K562 (cell line): ENCODE measurements at regions not wholly inside any gene's neighbourhood (a gene's known extent, or its start where the extent isn't known, plus 50 kb on each side); places are given as distances from the start of the nearest gene placed in this dataset.

Experiments used
- ATAC-seq: fragments of 200-7000 bp; cut with Tn5 transposase; 3 replicates; pipeline ENCODE4 v1.9.1; 2020; ENCODE audit warnings: moderate library complexity
- BruUV-seq: library from RNA; stranded (reverse); fragments of 400-500 nt; replicated peaks from 2 replicates; lab custom pipeline; 2021; lab: Mats Ljungman, UMichigan
- CTCF ChIA-PET: fragments of 300-600 bp; formaldehyde crosslinking; extraction: SDS; loops from one replicate; lab custom pipeline; 2021; ENCODE audit warnings: low intra/inter-chr PET ratio; lab: Yijun Ruan, JAX
- POLR2A ChIA-PET: fragments of 300-600, 350-650 bp; sonication (Branson Sonifier 250); formaldehyde crosslinking; extraction: SDS; loops from one replicate; lab custom pipeline; 2021; ENCODE audit warnings: antibody characterized with exemption, inconsistent platforms; lab: Yijun Ruan, JAX
- DNase-seq, 4 experiments: peaks; one replicate each; pipeline versions ENCODE4 v3.0.0 to v3.0.0-alpha.2; 2011 to 2018; ENCODE audit warnings: low spot score in 3 of 4, mixed read lengths in 3 of 4; ENCODE audit errors: extremely low read depth in 1 of 4
- FAIRE-seq: peaks from 2 replicates; lab custom pipeline; 2011; peaks lifted over from hg19 to GRCh38; lab: Jason Lieb, UNC
- H2AFZ ChIP-seq: 2 replicates; pipeline ENCODE4 v1.6.0; 2011; ENCODE audit warnings: low read depth, low read length, control low read depth, inconsistent platforms
- H3K27ac ChIP-seq: fragments of 200-600 bp; 3 replicates; pipeline ENCODE4 v1.8.0; 2011; ENCODE audit warnings: low read depth, mild to moderate bottlenecking, control low read depth, inconsistent platforms, low read length, moderate library complexity, mixed read lengths; ENCODE audit errors: extremely low read depth
- H3K27me3 ChIP-seq, 2 experiments: fragments of 300-600 bp in 1 of 2; 2 replicates in 1 of 2; 3 replicates in 1 of 2; pipeline versions ENCODE4 v1.6.0 to v1.8.0; 2011; ENCODE audit warnings: inconsistent platforms in 2 of 2, low read length in 2 of 2, mild to moderate bottlenecking in 1 of 2, mixed read lengths in 1 of 2, moderate library complexity in 1 of 2; ENCODE audit not compliant: control insufficient read depth in 2 of 2, insufficient read depth in 2 of 2
- H3K36me3 ChIP-seq: fragments of 300-600 bp; 3 replicates; pipeline ENCODE4 v1.8.0; 2011; ENCODE audit warnings: mild to moderate bottlenecking, low read length, inconsistent platforms; ENCODE audit not compliant: control insufficient read depth, insufficient read depth
- H3K4me1 ChIP-seq, 2 experiments: fragments of 200-600 bp in 1 of 2; replicated peaks in 1 of 2; 2 replicates in 1 of 2; 3 replicates in 1 of 2; pipeline versions ENCODE4 v1.5.1 to v1.8.0; 2011; ENCODE audit warnings: inconsistent platforms in 2 of 2, low read length in 2 of 2, mild to moderate bottlenecking in 1 of 2, mixed read lengths in 1 of 2, moderate library complexity in 1 of 2; ENCODE audit not compliant: control insufficient read depth in 2 of 2, insufficient read depth in 2 of 2
- H3K4me2 ChIP-seq: 2 replicates; pipeline ENCODE4 v1.6.1; 2011; ENCODE audit warnings: low read length, control low read depth, inconsistent platforms, mixed read lengths; ENCODE audit not compliant: insufficient read depth
- H3K4me3 ChIP-seq: fragments of 200-600 bp; sonication (generic), shearing (Covaris generic); 2 replicates; pipeline ENCODE4 v1.5.1; 2016; ENCODE audit warnings: control low read depth, inconsistent platforms
- H3K79me2 ChIP-seq: fragments of 200-600 bp; 3 replicates; pipeline ENCODE4 v1.8.0; 2011; ENCODE audit warnings: low read length, inconsistent platforms; ENCODE audit not compliant: control insufficient read depth, insufficient read depth
- H3K9ac ChIP-seq, 2 experiments: 2 replicates each; pipeline versions ENCODE4 v1.6.0 to v1.6.1; 2011; ENCODE audit warnings: low read depth in 2 of 2, low read length in 2 of 2, control low read depth in 1 of 2, inconsistent platforms in 1 of 2, mild to moderate bottlenecking in 1 of 2, mixed read lengths in 1 of 2; ENCODE audit not compliant: insufficient read depth in 1 of 2
- H3K9me1 ChIP-seq: one replicate; pipeline ENCODE4 v1.6.0; 2011; ENCODE audit warnings: inconsistent platforms, mild to moderate bottlenecking, low read length, moderate library complexity; ENCODE audit not compliant: control insufficient read depth, insufficient read depth
- H3K9me3 ChIP-seq: replicated peaks from 2 replicates; pipeline ENCODE4 v1.5.1; 2011; ENCODE audit warnings: low read depth, low read length, inconsistent platforms; ENCODE audit not compliant: control insufficient read depth, insufficient read depth
- H4K20me1 ChIP-seq: replicated peaks from 2 replicates; pipeline ENCODE4 v1.6.1; 2011; ENCODE audit warnings: low read length, inconsistent platforms, mixed read lengths; ENCODE audit not compliant: control insufficient read depth, insufficient read depth
- ETV1 ChIP-seq: fragments of 450-650 bp; conservative IDR thresholded peaks from 2 replicates; pipeline ENCODE4 v1.6.1; 2016; ENCODE audit warnings: missing genetic modification characterization, control low read depth, low read depth, missing compliant biosample characterization
- GTF2F1 ChIP-seq: IDR thresholded peaks from 2 replicates; pipeline ENCODE4 v1.6.1; 2011; ENCODE audit warnings: low read depth, low read length, improper control_type of control experiment
- NCOA2 ChIP-seq, 2 experiments: fragments of 450-650 bp; IDR thresholded peaks; 2 replicates each; pipeline ENCODE4 v1.6.1; 2018; ENCODE audit warnings: mild to moderate bottlenecking in 2 of 2, moderate library complexity in 1 of 2; ENCODE audit not compliant: partially characterized antibody in 2 of 2
- NUFIP1 ChIP-seq: fragments of 450-650 bp; IDR thresholded peaks from 2 replicates; pipeline ENCODE4 v1.6.1; 2018; ENCODE audit not compliant: partially characterized antibody
- RBM22 ChIP-seq: fragments of 200-400 bp; formaldehyde crosslinking; IDR thresholded peaks from 2 replicates; pipeline ENCODE4 v1.6.1; 2018; ENCODE audit warnings: low read length, low read depth; ENCODE audit not compliant: poor library complexity, severe bottlenecking
- SOX6 ChIP-seq: fragments of 450-650 bp; IDR thresholded peaks from 2 replicates; pipeline ENCODE4 v1.6.1; 2014; ENCODE audit warnings: mild to moderate bottlenecking
- TAF7 ChIP-seq: fragments of 450-650 bp; IDR thresholded peaks from 2 replicates; pipeline ENCODE4 v1.6.1; 2016; ENCODE audit warnings: missing genetic modification characterization, missing compliant biosample characterization
- WGBS: fragments of 100-300 bp; shearing (Covaris generic); methylation state at CpG from one replicate; pipeline ENCODE4 v1.1.6; 2016; ENCODE audit warnings: low coverage, mixed read lengths; ENCODE audit not compliant: insufficient coverage; ENCODE audit errors: missing lambda C conversion rate; 5-methylcytosine and 5-hydroxymethylcytosine counted together
- in situ Hi-C: fragments of 300-500 bp; cut with MboI; formaldehyde crosslinking; loops from 4 replicates; pipeline ENCODE4 v1.15.0; 2018; ENCODE audit warnings: inconsistent platforms, mixed read lengths
- intact Hi-C: fragments of 100-400 bp; cut with micrococcal nuclease; formaldehyde crosslinking; loops from 2 replicates; pipeline ENCODE4 v1.14.2; 2022
- TF ChIP-seq, protein P1 (sequence below): IDR thresholded peaks from 2 replicates; pipeline ENCODE4 v1.6.1; 2014; ENCODE audit warnings: antibody characterized with exemption
- TF ChIP-seq, protein P2 (sequence below): sonication (generic); formaldehyde crosslinking; IDR thresholded peaks from 2 replicates; pipeline ENCODE4 v1.8.0; 2023; ENCODE audit warnings: mild to moderate bottlenecking, missing genetic modification reagents
- TF ChIP-seq, protein P3 (sequence below): fragments of 250-450 bp; sonication (Bioruptor Pico); IDR thresholded peaks from 2 replicates; pipeline ENCODE4 v1.4.0; 2020
- TF ChIP-seq, protein P4 (sequence below), 2 experiments: fragments of 450-650 bp; IDR thresholded peaks; 2 replicates each; pipeline ENCODE4 v1.6.1; 2018; ENCODE audit warnings: mild to moderate bottlenecking in 2 of 2, low read depth in 1 of 2; ENCODE audit not compliant: partially characterized antibody in 2 of 2

DNA sequence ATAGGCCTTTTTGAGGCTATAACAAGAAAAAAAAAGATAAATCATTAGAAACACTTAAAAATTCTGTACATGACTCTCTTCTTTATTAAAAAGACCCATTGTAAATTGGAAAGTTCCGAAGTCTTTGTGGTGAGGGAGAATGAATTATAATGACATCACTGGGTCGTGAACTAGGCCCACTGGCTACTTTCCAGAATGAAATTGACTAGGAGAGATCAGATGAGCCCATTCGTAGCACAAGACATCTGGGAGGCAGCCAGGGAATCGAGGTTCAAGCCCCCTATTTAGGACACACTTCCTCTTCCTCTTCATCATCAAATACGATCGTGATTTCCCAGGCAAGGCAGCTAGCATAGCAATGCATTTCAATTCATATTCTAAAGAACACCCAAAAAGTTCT lies 889.8 kb upstream of the NR2F2 start:
- Histone ChIP-seq H3K4me1 (no peaks in the 10 kb centered on the region), H4K20me1 (no peaks in the 10 kb centered on the region), H3K9ac (no peak overlapping the region), H3K4me3 (no peak overlapping the region), H2AFZ (no peak overlapping the region), H3K36me3 (no peaks in the 10 kb centered on the region), H3K79me2 (no peaks in the 10 kb centered on the region), H3K27ac (no peak overlapping the region), H3K9me1 (no peaks in the 10 kb centered on the region), H3K4me2 (no peak overlapping the region), H3K27me3 (no peaks in the 10 kb centered on the region), H3K9me3 (no peaks in the 10 kb centered on the region)
- CTCF ChIA-PET: no interaction called here
- POLR2A ChIA-PET: no interaction called here
- intact Hi-C loops (no loop called here), in situ Hi-C loops (no loop called here)
- under 1% methylated on average over 6 of the region's 6 CpGs for WGBS
- no TSS peak for BruUV-seq
- no peak for ATAC-seq
- no peak for DNase-seq
- FAIRE-seq: no peak
- TF ChIP-seq TAF7 (tag): no peak
- TF ChIP-seq, protein P1, sequence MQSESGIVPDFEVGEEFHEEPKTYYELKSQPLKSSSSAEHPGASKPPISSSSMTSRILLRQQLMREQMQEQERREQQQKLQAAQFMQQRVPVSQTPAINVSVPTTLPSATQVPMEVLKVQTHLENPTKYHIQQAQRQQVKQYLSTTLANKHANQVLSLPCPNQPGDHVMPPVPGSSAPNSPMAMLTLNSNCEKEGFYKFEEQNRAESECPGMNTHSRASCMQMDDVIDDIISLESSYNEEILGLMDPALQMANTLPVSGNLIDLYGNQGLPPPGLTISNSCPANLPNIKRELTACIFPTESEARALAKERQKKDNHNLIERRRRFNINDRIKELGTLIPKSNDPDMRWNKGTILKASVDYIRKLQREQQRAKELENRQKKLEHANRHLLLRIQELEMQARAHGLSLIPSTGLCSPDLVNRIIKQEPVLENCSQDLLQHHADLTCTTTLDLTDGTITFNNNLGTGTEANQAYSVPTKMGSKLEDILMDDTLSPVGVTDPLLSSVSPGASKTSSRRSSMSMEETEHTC: no peak
- no peak for TF ChIP-seq SOX6
- no peak for TF ChIP-seq RBM22
- TF ChIP-seq NUFIP1: no peak
- TF ChIP-seq ETV1: no peak
- TF ChIP-seq, protein P2, sequence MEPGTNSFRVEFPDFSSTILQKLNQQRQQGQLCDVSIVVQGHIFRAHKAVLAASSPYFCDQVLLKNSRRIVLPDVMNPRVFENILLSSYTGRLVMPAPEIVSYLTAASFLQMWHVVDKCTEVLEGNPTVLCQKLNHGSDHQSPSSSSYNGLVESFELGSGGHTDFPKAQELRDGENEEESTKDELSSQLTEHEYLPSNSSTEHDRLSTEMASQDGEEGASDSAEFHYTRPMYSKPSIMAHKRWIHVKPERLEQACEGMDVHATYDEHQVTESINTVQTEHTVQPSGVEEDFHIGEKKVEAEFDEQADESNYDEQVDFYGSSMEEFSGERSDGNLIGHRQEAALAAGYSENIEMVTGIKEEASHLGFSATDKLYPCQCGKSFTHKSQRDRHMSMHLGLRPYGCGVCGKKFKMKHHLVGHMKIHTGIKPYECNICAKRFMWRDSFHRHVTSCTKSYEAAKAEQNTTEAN (CRISPR knock-in tag): no peak
- TF ChIP-seq NCOA2 (IDR thresholded peaks at IDR 0.05; ENCODE audit: partially characterized antibody in 2 of 2): no peak
- TF ChIP-seq, protein P3, sequence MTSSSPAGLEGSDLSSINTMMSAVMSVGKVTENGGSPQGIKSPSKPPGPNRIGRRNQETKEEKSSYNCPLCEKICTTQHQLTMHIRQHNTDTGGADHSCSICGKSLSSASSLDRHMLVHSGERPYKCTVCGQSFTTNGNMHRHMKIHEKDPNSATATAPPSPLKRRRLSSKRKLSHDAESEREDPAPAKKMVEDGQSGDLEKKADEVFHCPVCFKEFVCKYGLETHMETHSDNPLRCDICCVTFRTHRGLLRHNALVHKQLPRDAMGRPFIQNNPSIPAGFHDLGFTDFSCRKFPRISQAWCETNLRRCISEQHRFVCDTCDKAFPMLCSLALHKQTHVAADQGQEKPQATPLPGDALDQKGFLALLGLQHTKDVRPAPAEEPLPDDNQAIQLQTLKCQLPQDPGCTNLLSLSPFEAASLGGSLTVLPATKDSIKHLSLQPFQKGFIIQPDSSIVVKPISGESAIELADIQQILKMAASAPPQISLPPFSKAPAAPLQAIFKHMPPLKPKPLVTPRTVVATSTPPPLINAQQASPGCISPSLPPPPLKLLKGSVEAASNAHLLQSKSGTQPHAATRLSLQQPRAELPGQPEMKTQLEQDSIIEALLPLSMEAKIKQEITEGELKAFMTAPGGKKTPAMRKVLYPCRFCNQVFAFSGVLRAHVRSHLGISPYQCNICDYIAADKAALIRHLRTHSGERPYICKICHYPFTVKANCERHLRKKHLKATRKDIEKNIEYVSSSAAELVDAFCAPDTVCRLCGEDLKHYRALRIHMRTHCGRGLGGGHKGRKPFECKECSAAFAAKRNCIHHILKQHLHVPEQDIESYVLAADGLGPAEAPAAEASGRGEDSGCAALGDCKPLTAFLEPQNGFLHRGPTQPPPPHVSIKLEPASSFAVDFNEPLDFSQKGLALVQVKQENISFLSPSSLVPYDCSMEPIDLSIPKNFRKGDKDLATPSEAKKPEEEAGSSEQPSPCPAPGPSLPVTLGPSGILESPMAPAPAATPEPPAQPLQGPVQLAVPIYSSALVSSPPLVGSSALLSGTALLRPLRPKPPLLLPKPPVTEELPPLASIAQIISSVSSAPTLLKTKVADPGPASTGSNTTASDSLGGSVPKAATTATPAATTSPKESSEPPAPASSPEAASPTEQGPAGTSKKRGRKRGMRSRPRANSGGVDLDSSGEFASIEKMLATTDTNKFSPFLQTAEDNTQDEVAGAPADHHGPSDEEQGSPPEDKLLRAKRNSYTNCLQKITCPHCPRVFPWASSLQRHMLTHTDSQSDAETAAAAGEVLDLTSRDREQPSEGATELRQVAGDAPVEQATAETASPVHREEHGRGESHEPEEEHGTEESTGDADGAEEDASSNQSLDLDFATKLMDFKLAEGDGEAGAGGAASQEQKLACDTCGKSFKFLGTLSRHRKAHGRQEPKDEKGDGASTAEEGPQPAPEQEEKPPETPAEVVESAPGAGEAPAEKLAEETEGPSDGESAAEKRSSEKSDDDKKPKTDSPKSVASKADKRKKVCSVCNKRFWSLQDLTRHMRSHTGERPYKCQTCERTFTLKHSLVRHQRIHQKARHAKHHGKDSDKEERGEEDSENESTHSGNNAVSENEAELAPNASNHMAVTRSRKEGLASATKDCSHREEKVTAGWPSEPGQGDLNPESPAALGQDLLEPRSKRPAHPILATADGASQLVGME (CRISPR knock-in tag): no peak
- TF ChIP-seq, protein P4, sequence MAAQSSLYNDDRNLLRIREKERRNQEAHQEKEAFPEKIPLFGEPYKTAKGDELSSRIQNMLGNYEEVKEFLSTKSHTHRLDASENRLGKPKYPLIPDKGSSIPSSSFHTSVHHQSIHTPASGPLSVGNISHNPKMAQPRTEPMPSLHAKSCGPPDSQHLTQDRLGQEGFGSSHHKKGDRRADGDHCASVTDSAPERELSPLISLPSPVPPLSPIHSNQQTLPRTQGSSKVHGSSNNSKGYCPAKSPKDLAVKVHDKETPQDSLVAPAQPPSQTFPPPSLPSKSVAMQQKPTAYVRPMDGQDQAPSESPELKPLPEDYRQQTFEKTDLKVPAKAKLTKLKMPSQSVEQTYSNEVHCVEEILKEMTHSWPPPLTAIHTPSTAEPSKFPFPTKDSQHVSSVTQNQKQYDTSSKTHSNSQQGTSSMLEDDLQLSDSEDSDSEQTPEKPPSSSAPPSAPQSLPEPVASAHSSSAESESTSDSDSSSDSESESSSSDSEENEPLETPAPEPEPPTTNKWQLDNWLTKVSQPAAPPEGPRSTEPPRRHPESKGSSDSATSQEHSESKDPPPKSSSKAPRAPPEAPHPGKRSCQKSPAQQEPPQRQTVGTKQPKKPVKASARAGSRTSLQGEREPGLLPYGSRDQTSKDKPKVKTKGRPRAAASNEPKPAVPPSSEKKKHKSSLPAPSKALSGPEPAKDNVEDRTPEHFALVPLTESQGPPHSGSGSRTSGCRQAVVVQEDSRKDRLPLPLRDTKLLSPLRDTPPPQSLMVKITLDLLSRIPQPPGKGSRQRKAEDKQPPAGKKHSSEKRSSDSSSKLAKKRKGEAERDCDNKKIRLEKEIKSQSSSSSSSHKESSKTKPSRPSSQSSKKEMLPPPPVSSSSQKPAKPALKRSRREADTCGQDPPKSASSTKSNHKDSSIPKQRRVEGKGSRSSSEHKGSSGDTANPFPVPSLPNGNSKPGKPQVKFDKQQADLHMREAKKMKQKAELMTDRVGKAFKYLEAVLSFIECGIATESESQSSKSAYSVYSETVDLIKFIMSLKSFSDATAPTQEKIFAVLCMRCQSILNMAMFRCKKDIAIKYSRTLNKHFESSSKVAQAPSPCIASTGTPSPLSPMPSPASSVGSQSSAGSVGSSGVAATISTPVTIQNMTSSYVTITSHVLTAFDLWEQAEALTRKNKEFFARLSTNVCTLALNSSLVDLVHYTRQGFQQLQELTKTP (IDR thresholded peaks at IDR 0.05; ENCODE audit: low read depth in 1 of 2, partially characterized antibody in 2 of 2): no peak
- no peak for TF ChIP-seq GTF2F1
